GM12878 (cell line): ENCODE measurements at regions not wholly inside any gene's neighbourhood (a gene's known extent, or its start where the extent isn't known, plus 50 kb on each side); places are given as distances from the start of the nearest gene placed in this dataset.

Experiments used
- ATAC-seq: fragments of 200-7000 bp; cut with Tn5 transposase; 3 replicates; pipeline ENCODE4 v1.9.1; 2020; ENCODE audit warnings: mild to moderate bottlenecking, moderate library complexity
- BruUV-seq: library from RNA; stranded (reverse); fragments of 400-500 nt; replicated peaks from 2 replicates; lab custom pipeline; 2021; lab: Mats Ljungman, UMichigan
- CTCF ChIA-PET: fragments of 300-600 bp; sonication (Branson Sonifier 250); formaldehyde crosslinking; extraction: SDS; loops from one replicate; lab custom pipeline; 2021; ENCODE audit warnings: inconsistent platforms; lab: Yijun Ruan, JAX
- POLR2A ChIA-PET: fragments of 350-600 bp; formaldehyde crosslinking; extraction: SDS; loops from one replicate; lab custom pipeline; 2021; ENCODE audit warnings: inconsistent platforms; lab: Charles Lee
- RAD21 ChIA-PET: fragments of 300-600 bp; sonication (Branson Sonifier 250); formaldehyde crosslinking; loops from one replicate; lab custom pipeline; 2023; ENCODE audit warnings: antibody characterized with exemption; ENCODE audit not compliant: unreplicated experiment; lab: Charles Lee
- SMC1A ChIA-PET: fragments of 300-600 bp; sonication (Branson Sonifier 250); formaldehyde crosslinking; loops from one replicate; lab custom pipeline; 2023; ENCODE audit not compliant: unreplicated experiment, uncharacterized antibody; lab: Charles Lee
- DNase-seq: peaks from one replicate; pipeline ENCODE4 v3.0.0-alpha.2; 2011; ENCODE audit warnings: low read depth, low spot score
- FAIRE-seq: peaks from 3 replicates; lab custom pipeline; 2011; peaks lifted over from hg19 to GRCh38; lab: Jason Lieb, UNC
- H2AFZ ChIP-seq: 2 replicates; pipeline ENCODE4 v1.6.0; 2011; ENCODE audit warnings: low read depth, low read length, control low read depth; ENCODE audit not compliant: control insufficient read depth
- H3K27ac ChIP-seq: 2 replicates; pipeline ENCODE4 v1.5.1; 2011; ENCODE audit warnings: control low read depth; ENCODE audit not compliant: control insufficient read depth, insufficient read depth
- H3K27me3 ChIP-seq, 2 experiments: replicated peaks in 1 of 2; 2 replicates each; pipeline versions ENCODE4 v1.6.0 to v1.6.1; 2011; ENCODE audit warnings: low read length in 1 of 2; ENCODE audit not compliant: control insufficient read depth in 2 of 2, insufficient read depth in 2 of 2
- H3K36me3 ChIP-seq, 2 experiments: 2 replicates each; pipeline ENCODE4 v1.5.1; 2011; ENCODE audit warnings: low read length in 1 of 2; ENCODE audit not compliant: control insufficient read depth in 2 of 2, insufficient read depth in 2 of 2
- H3K4me1 ChIP-seq: 2 replicates; pipeline ENCODE4 v1.6.1; 2011; ENCODE audit warnings: mild to moderate bottlenecking, low read length, moderate library complexity, mixed read lengths; ENCODE audit not compliant: control insufficient read depth, insufficient read depth
- H3K4me2 ChIP-seq: 2 replicates; pipeline ENCODE4 v1.6.0; 2011; ENCODE audit warnings: control low read depth; ENCODE audit not compliant: control insufficient read depth, insufficient read depth
- H3K4me3 ChIP-seq: fragments of 200-600 bp; sonication (generic); 2 replicates; pipeline ENCODE4 v1.5.1; 2016
- H3K79me2 ChIP-seq: 2 replicates; pipeline ENCODE4 v1.6.0; 2011; ENCODE audit warnings: low read length; ENCODE audit not compliant: control insufficient read depth, insufficient read depth
- H3K9ac ChIP-seq: 2 replicates; pipeline ENCODE4 v1.8.0; 2011; ENCODE audit warnings: low read length, control low read depth, mixed read lengths; ENCODE audit not compliant: control insufficient read depth, insufficient read depth
- H3K9me3 ChIP-seq: replicated peaks from 3 replicates; pipeline ENCODE4 v1.5.1; 2011; ENCODE audit warnings: mild to moderate bottlenecking, low read length; ENCODE audit not compliant: control insufficient read depth, insufficient read depth
- H4K20me1 ChIP-seq: 2 replicates; pipeline ENCODE4 v1.6.0; 2011; ENCODE audit not compliant: control insufficient read depth, insufficient read depth
- BACH1 ChIP-seq: fragments of 450-650 bp; IDR thresholded peaks from 2 replicates; pipeline ENCODE4 v1.6.1; 2017; ENCODE audit warnings: mild to moderate bottlenecking, borderline replicate concordance
- EED ChIP-seq: sonication (generic); IDR thresholded peaks from 2 replicates; pipeline ENCODE4 v1.6.1; 2016; ENCODE audit warnings: antibody characterized with exemption, low read depth
- EP300 ChIP-seq, 2 experiments: fragments of 150-350 bp in 1 of 2; IDR thresholded peaks; 2 replicates each; pipeline ENCODE4 v1.6.1; 2011 to 2012; ENCODE audit warnings: low read depth in 2 of 2, low read length in 2 of 2, borderline replicate concordance in 1 of 2, improper control_type of control experiment in 1 of 2, inconsistent platforms in 1 of 2; ENCODE audit not compliant: control insufficient read depth in 1 of 2
- HDAC2 ChIP-seq: fragments of 200-600 bp; sonication (generic); IDR thresholded peaks from 2 replicates; pipeline ENCODE4 v1.6.1; 2017
- IRF4 ChIP-seq: IDR thresholded peaks from 2 replicates; pipeline ENCODE4 v1.6.1; 2011; ENCODE audit warnings: low read depth, low read length
- KLF5 ChIP-seq: fragments of 450-650 bp; IDR thresholded peaks from 2 replicates; pipeline ENCODE4 v1.6.1; 2014; ENCODE audit warnings: mild to moderate bottlenecking; ENCODE audit not compliant: partially characterized antibody
- MEF2A ChIP-seq: IDR thresholded peaks from 2 replicates; pipeline ENCODE4 v1.6.1; 2011; ENCODE audit warnings: low read depth, mild to moderate bottlenecking, low read length, moderate library complexity; ENCODE audit not compliant: insufficient read depth
- NKRF ChIP-seq: fragments of 450-650 bp; conservative IDR thresholded peaks from 2 replicates; pipeline ENCODE4 v1.6.1; 2017; ENCODE audit warnings: mild to moderate bottlenecking, moderate library complexity
- PRDM15 ChIP-seq: fragments of 450-650 bp; formaldehyde crosslinking; IDR thresholded peaks from 2 replicates; pipeline ENCODE4 v1.4.0; 2020; ENCODE audit warnings: mild to moderate bottlenecking, moderate library complexity
- RELA ChIP-seq: fragments of 450-650 bp; IDR thresholded peaks from 2 replicates; pipeline ENCODE4 v1.8.0; 2014; ENCODE audit warnings: borderline replicate concordance; ENCODE audit not compliant: partially characterized antibody
- RUNX3 ChIP-seq: IDR thresholded peaks from 2 replicates; pipeline ENCODE4 v1.6.1; 2012; ENCODE audit warnings: low read length, inconsistent platforms
- SRF ChIP-seq, 2 experiments: IDR thresholded peaks; 2 replicates each; pipeline ENCODE4 v1.6.1; 2011; ENCODE audit warnings: low read depth in 2 of 2, low read length in 2 of 2, mild to moderate bottlenecking in 1 of 2, moderate library complexity in 1 of 2
- WGBS: methylation state at CpG from one replicate; pipeline ENCODE4 v1.1.6; 2016; ENCODE audit warnings: low lambda C conversion rate; ENCODE audit not compliant: insufficient replicate concordance, insufficient coverage; ENCODE audit errors: missing lambda C conversion rate; 5-methylcytosine and 5-hydroxymethylcytosine counted together
- in situ Hi-C: fragments of 300-500 bp; cut with MboI; formaldehyde crosslinking; loops from 9 replicates; pipeline ENCODE4 v1.14.3; 2018; ENCODE audit warnings: mixed read lengths
- intact Hi-C: fragments of 100-400 bp; cut with micrococcal nuclease; formaldehyde crosslinking; loops from one replicate; pipeline ENCODE4 v1.14.2; 2022; ENCODE audit not compliant: unreplicated experiment

- Histone ChIP-seq H2AFZ (no peak overlapping the region), H3K79me2 (no peaks in the 10 kb centered on the region), H3K9ac (no peak overlapping the region), H3K27me3 (no peaks in the 10 kb centered on the region), H3K4me1 (no peaks in the 10 kb centered on the region), H3K36me3 (no peaks in the 10 kb centered on the region), H3K4me3 (no peak overlapping the region), H3K9me3 (no peaks in the 10 kb centered on the region), H4K20me1 (no peaks in the 10 kb centered on the region), H3K4me2 (no peak overlapping the region), H3K27ac (no peak overlapping the region)
- TF ChIP-seq PRDM15 (CRISPR knock-in tag) = no peak
- no peak for TF ChIP-seq KLF5
- TF ChIP-seq NKRF = no peak
- TF ChIP-seq RELA = no peak
- TF ChIP-seq HDAC2 = no peak
- TF ChIP-seq MEF2A = no peak
- no peak for TF ChIP-seq IRF4
- TF ChIP-seq EP300 (IDR thresholded peaks at IDR 0.05; ENCODE audit: borderline replicate concordance in 1 of 2, control insufficient read depth in 1 of 2, low read depth in 2 of 2, low read length in 2 of 2) = no peak
- TF ChIP-seq BACH1 = no peak
- no peak for TF ChIP-seq SRF (IDR thresholded peaks at IDR 0.05; ENCODE audit: low read depth in 2 of 2, low read length in 2 of 2)
- no peak for TF ChIP-seq RUNX3
- no peak for TF ChIP-seq EED
- WGBS = 25% methylated on average over 6 of the region's 6 CpGs
- DNase-seq = no peak
- ATAC-seq = no peak
- RAD21 ChIA-PET = no interaction called here
- SMC1A ChIA-PET = no interaction called here
- in situ Hi-C loops (no loop called here), intact Hi-C loops (no loop called here)
- no TSS peak for BruUV-seq
- POLR2A ChIA-PET = no interaction called here
- CTCF ChIA-PET = no interaction called here
- FAIRE-seq = no peak
These were observed 295.1 kb downstream of the GALR1 start for GRCh38 chr18:77544792-77545191.
